GM18867 (cell line): ENCODE measurements at regions not wholly inside any gene's neighbourhood (a gene's known extent, or its start where the extent isn't known, plus 50 kb on each side); places are given as distances from the start of the nearest gene placed in this dataset.

Source experiments
- ATAC-seq: cut with Tn5 transposase; IDR thresholded peaks from one replicate; pipeline ENCODE4 v1.9.1; 2021; ENCODE audit warnings: mild to moderate bottlenecking, moderate library complexity; ENCODE audit not compliant: unreplicated experiment

- no peak for ATAC-seq
These were observed 477.8 kb upstream of the MKI67 start for GRCh38 chr10:128604025-128604424.

DNA sequence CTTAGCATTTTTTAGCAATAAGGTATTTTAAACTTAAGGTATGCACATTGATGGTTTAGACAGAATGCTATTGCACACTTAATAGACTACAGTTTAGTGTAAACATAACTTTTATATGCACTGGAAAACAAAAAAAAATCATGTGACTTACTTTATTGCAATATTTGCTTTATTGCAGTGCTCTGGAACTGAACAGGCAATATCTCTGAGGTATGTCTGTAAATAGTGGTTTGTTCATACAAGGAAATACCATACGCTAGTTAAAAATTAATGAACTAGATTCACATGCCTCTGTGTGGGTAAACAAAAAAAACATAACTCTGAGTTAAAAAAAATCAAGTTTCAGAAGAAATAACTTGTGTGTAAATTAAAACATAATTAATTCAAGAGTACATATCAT lies 479.0 kb upstream of the MKI67 start:
- no peak for ATAC-seq

GRCh38 chr10:128606055-128606454 lies 479.8 kb upstream of the MKI67 start:
- ATAC-seq = no peak

DNA sequence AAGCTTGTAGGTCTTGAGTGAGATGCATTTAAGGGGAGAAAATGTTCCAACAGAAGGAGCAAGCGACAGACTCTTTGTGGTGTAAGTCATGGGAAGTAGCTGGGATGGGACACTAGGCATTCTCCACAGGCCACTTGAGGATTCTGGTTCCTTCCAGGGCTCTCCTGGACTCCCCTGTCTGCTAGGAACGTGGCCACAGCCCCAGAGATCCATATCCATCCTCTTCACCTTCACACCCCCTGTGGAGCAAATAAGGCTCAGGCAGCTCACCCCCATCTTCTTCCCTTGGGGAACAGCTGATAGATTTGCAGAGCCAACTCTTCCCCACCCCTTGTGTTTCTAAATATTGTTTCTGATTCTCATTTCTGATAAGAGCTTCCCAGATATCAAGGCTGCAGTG lies 482.6 kb upstream of the MKI67 start:
- no peak for ATAC-seq

DNA sequence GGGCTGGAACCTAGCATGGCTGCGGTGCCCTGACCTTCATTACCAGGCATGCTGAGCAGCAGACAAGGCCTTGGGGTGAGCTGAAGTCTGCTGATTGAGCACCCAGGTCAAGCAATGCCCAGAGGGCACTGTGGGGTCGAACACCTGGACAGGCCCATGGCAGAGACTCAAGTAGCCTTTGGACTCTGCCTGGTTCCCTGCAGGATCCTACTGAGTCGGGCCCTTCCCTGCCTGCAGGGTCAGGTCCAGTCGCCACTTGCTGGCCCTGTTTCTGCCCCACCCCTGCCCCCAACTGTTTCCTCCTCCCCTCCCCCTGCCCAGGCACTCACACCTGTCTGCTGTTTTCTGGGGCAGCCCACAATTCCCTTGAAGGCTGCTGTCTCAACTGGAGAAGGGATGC lies 483.2 kb upstream of the MKI67 start:
- no peak for ATAC-seq

DNA sequence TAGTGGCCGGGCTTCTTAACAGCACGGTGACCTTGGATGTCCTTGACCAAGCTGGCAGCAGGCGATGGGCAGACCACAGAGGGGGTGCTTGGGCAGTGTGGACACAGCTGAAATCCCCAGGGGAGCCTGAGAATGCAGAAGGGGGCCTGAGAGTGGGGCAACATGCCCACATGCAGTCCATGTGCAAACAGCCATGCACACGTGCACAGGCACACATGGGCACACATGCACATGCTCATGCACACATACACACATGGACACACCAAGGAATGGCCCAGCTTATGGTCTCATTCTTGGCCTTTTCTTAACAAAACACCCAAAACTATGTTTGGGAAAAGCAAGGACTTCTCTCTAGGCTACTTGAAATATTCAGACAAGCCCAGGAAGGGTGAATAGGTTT lies 483.9 kb upstream of the MKI67 start:
- ATAC-seq = no peak

- no peak for ATAC-seq
These were observed 486.0 kb upstream of the MKI67 start for GRCh38 chr10:128612195-128612594.

DNA sequence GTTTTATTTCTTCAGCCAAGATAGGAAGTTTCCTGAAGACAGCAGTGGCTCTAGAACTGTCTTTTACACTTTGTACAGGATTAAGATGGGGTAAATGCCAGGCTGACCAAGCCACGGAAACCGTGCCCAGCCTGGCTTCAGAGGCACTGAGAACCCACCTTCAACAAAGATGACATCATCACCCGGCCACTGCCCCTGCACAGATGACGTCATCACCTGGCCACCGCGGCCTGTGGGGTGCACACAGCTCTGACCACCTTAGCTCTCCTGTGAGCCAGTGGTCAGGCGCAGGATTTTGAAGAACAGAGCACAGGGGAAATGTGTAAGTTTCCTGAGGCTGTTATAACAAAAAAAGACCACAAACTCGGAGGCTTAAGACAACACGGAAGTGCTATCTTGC lies 486.4 kb upstream of the MKI67 start:
- no peak for ATAC-seq

DNA sequence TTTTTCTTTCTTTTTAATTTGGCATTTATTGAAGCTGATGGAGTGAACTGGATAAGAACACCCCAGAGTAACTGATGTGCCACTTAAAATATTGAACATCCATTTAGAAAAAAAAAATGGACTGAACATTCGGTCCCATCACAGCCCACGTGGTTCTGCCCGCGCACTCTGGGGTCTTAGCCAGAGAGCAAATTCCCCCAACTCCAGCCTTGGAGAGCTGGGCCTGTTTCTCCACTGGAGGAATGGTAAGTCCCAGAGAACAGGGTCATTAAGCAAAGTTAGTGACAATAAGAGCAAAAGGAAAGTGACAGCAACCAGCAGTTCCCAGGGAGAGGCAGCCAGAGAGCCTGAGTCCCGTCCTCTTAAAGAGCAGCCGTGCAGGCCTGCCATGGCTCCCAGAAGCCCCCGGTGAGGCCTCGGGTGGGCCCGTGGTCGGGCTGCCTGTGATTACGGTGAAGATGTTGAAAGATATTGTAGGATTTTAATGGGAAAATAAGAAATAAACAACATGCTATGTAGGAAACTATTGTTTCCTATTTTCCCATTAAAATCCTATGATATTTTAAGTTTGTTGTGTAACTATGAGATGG lies 487.9 kb upstream of the MKI67 start:
- ATAC-seq = no peak

GRCh38 chr10:128614802-128615553 lies 488.8 kb upstream of the MKI67 start:
- no peak for ATAC-seq

DNA sequence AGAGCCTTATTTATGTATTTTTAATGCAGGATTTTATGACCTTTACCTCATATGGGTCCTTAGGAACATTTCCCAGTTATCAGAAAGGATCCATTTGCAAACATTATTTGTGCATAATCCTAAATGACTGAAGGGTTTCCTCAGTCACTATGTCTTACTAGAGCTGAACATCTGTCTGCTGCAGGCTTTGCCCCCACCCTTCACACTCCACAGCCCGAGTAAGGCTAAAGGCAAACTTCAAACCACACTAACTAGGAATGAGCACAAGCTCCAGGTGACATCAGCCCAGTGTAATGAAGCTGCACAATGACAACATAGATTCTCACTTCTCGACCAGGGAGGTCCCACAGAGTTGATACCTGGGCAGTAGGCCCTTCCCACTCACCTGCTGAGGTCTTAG lies 491.3 kb upstream of the MKI67 start:
- no peak for ATAC-seq

DNA sequence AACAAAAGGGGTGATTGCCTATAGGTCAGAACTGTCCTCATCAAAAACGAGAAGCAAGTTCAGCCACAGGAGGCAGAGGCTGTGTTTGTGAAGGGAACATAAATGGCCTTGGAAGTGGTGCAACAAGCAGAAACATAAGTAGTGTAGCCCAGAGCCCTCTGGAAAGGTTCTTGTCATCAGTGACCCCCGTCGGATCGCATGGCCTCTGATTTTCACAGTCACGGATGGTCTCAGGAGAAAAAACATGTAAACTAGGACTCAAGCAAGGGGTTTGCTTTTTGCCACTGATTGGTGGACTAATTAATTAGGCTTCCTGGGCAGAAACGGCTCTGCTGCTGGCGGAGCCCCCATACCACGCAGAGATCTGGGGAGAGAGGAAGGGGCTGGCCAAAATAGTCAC lies 496.5 kb upstream of the MKI67 start:
- no peak for ATAC-seq

DNA sequence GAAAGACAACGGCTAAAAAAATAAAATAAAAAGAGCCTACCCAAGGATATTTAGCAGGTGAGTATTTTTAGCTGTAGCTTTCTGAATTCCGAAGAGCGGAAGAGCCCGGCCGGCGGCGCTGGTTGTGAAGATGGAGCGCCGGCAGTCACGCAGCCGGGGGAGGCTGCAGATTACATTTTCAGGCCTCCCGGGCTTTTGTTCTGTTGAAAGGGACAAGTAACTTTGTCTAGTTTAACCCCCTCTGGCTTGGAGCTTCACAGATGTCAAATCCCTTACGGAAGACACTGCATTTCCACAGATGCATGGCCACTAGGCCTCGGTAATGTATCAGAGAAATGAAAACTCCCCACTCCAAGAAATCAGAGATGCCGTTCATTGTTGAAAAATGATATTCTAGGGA lies 497.6 kb upstream of the MKI67 start:
- ATAC-seq = no peak

GRCh38 chr10:128624656-128625530 lies 498.7 kb upstream of the MKI67 start:
- no peak for ATAC-seq

- no peak for ATAC-seq
These were observed 499.7 kb upstream of the MKI67 start for GRCh38 chr10:128625926-128626325.

DNA sequence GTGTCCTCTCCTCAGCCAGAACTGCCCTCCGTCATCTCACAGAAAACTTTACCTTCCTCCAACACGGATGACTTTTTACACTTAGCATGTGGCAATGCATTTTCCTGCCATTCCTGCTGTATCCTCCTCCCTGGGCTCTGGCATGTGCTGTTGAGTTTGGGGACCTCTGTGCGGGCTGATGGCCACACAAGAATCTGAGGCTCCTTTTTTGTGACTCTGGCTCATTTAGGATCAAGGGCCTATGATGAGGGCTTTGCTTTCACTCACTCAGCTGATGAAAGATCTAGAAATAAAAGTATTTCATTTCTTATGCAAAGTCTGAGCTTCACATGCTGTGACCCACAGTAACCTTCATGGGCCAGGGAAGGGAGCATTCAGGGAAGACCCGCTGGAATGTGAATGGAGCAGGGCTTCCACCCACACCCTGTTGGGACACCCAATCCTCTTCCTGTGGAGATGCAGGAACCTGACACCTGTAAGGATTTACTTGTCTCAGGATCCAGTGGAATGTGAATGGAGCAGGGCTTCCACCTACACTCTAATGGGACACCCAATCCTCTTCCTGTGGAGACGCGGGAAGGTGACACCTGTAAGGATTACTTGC lies 500.3 kb upstream of the MKI67 start:
- no peak for ATAC-seq

- ATAC-seq = no peak
These were observed 501.6 kb upstream of the MKI67 start for GRCh38 chr10:128627811-128628210.

- no peak for ATAC-seq
These were observed 502.0 kb upstream of the MKI67 start for GRCh38 chr10:128628252-128628651.

DNA sequence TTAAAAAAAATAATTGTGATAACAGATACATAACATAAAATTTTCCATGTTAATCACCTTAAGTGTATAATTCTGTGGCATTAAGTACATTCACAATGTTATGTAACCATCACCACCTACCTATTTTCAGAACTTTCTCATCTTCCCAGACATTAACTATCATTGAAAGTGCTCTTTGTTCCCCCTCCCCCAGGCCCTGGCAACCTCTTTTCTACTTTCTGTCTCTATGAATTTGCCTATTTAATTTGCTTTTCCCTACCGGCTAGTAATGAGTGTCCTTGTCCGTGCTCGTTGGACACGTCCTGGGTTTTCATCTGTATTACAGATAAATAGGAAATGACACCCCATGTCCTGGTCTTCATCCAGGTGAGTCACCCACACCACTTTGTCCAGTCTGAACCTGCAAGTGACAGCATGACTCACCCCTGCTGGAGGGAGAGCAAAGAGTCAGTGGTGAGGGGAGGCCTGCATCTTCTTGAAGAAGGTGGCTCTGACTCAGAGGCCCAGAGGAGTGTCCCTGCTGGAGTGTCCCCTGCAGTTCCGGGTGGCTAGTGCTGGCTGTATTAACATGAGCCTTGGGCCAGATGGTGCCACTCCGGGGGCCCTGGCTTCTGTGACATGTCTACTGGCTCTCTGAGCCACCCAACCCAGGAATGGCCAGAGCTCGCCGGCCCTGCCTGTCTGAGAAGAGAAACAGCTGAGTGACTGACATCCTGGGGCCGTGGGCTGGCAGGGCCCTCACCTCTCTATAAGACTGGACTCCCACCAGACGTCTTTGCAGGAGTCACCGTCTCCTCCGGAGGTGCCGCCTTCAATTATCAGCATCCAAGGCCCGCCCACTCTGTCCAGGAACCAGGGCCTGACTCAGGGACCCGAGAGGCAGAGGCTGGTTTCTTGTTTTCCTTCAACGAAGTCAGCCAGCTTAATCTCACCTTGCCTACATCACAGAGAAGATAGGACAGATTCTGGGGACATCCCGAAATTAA lies 503.2 kb upstream of the MKI67 start:
- no peak for ATAC-seq

DNA sequence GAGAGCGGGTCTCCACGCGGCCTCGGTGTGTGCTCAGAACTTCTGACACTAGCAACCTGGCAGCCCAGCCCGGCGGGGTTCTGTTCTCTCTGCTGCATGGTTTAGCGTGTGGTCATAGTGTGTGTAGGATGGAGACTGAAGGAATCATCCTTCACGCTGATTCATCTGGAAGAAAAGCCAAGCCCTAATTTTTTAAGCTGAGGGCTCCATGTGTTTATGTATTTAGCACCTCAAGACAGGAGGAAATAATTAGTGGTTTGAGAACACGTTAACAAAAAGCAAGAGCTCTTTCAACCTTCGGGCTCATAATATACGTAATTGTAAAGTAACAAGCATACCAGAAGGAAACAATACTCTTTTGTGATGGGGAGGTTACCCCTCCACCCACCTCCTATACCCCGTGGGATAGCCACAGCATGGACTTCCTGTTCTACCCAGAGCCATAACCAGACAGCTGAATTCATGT lies 504.6 kb upstream of the MKI67 start:
- no peak for ATAC-seq
